GM03348 (cell line): ENCODE measurements at regions not wholly inside any gene's neighbourhood (a gene's known extent, or its start where the extent isn't known, plus 50 kb on each side); places are given as distances from the start of the nearest gene placed in this dataset.
"Not testable (repeated sequence)": the region's sequence is repeated elsewhere in the genome, so short reads cannot be mapped to it uniquely, and the experiment has no call there.

Source experiments
- DNase-seq: peaks from one replicate; pipeline ENCODE4 v3.0.0; 2012; ENCODE audit warnings: low spot score

DNA sequence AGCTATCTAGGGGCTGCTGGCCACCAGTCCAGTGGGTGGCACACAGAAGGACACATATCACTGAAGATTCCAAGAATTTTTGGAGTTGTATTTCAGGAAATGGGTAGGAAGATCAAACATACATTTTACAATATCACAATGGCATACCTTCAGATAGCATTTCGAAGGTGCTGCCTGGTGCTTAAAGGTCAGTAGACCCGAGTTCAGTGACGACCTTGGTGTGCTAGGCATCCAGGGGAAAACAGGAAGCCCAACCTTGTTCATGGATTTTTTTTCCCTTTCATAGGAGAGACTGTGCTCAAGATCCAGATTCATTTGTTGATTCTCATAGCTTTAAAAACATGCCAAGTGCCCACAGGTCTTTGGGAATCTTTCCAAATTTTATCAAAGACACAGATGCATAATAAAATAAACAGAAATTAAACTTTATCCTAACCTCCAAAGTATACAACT lies 51.0 kb upstream of the RCBTB2 start:
- no peak for DNase-seq

DNA sequence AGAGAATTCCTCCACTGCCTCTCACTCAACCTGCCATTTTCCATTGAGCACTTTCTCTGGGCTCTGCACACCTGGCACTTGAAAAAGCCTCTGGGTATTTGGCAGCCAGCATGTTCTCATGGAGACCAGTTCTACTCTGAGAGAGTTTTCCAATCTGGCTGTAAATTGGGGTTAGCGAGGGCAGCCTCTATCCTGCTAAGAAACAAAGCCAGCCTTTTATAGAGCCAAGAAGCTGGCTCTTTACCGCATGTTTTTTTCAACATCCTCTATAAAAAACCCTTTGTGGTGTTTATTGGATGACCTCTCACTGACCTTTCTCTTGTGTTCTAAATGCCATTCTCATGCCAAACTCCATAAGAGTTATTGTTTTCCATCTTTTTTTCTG lies 52.6 kb upstream of the RCBTB2 start:
- no peak for DNase-seq

DNA sequence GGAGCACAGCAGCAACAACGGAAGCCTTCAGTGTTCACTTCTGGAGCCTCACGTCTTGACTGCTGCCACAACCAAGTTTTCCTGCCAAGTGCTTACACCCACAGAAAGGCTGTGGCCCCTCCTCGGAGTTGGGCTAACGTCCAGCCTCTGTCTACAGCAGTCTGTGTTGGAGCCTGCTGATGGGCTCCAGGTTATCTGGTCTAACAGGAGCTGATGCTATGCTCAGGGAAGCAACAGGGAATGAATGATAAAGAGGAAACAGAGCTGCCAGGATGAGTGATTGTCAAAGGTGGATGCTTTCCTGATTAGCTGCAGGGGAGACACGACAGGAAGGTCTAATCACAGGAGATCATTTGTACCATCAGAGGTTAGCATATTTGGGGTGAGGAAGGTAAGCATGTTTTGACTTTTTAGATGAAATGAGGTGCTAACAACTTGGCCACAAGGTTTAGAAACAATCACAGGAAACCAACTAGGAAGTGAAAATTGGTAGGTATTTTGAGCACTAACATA lies 53.8 kb upstream of the RCBTB2 start:
- peak; percentile 18 for DNase-seq

DNA sequence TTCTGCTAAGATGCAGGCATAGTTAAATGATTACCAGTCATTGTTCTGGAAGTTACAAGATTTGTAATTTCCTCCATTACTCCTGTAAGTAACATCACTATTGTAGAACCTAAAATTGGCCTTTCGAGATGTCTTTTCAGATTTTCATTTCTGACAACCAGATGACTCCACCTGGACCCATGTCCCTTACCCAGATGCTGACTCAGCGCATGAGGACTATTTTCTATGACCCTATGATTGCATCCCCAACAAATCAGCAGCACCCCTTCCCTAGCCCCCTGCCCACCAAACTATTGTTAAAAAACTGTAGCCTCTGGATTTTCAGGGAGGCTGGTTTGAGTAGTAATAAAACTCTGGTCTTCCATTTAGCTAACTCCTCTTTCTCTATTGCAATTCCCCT lies 55.2 kb upstream of the RCBTB2 start:
- no peak for DNase-seq

DNA sequence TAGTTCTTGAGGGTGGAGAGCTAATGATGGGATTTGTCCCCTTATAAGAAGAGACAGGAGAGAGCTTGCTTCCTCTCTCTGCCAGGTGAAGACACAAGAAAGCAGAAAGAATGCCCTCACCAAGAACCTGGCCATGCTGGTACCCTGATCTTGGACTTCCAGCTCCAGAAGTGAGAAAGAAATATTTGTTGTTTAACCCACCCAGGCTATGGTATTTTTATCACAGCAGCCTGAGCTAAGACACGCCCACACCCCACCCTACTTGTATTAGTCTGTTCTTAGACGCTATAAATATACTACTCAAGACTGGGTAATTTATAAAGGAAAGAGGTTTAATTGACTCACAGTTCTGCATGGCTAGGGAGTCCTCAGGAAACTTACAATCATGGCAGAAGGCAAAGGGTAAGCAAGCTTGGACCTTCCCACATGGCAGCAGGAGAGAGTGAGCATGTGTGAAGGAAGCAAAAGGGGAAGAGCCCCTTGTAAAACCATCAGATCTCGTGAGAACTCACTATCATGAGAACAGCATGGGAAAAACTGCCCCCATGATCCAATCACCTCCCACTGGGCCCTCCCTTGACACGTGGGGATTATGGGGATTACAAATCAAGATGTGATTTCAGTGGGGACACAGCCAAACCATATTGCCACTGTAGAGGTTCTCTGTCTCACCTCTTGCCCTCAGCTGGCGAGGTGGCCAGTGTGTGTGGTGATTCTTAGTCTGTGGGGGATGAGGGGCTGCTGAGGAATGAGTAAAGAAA lies 57.4 kb upstream of the RCBTB2 start:
- no peak for DNase-seq

- not testable (repeated sequence) for DNase-seq
Measured at GRCh38 chr13:48591124-48591872, 58.4 kb upstream of the RCBTB2 start.

DNA sequence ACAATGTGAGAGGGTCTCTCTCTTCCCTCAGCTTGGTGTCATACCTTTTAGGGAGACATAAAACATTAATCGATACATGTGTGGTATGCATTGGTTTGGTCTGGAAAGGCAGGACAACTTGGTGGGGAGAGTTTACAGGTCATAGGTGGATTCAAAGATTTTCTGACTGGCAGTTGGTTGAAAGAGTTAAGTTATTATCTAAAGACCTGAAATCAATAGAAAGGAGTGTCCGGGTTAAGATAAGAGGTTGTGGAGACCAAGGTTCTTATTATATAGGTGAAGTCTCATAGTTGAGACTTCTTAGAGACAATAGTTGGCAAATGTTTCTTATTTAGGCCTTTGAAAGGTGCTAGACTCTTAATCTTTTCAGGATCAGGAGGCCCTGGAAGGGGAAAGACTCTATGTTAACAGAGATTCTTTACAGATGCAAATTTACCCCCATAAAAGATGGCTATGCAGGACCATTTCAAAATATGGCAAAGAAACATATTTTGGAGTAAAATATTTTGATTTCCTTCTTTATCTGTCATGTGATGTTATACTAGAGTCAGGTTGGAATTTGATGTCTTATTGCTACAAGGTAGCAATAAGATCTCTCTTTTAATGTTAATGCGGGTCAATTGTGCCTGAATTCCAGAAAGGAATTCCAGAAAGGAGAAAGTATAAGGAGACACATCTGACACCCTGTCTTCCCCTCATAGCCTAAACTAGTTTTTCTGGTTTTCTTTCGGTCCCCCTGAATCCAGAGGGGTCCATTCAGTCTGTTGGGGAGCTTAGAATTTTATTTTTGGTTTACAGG lies 59.2 kb upstream of the RCBTB2 start:
- no peak for DNase-seq

GRCh38 chr13:48592688-48593049 lies 59.8 kb upstream of the RCBTB2 start:
- DNase-seq: no peak

DNA sequence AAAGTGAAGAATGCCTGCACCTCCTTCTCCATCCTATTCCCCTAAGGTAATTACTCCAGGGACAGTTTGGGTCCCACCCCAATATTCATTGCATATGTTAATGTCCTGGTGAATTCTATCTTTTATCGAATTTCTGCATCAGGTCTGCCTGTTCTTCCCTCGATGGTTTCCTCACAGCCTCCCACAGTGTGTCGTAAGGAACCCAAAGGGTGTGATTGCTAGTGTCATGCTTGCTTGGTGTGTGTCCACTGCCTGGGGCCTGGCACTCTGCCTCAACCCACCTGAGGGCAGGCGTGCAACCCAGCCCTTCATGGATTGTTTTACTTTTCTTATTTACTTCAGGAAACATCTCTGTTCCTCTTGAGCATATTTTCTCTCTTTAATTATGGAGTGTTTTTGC lies 60.2 kb upstream of the CYSLTR2 start:
- DNase-seq: no peak

DNA sequence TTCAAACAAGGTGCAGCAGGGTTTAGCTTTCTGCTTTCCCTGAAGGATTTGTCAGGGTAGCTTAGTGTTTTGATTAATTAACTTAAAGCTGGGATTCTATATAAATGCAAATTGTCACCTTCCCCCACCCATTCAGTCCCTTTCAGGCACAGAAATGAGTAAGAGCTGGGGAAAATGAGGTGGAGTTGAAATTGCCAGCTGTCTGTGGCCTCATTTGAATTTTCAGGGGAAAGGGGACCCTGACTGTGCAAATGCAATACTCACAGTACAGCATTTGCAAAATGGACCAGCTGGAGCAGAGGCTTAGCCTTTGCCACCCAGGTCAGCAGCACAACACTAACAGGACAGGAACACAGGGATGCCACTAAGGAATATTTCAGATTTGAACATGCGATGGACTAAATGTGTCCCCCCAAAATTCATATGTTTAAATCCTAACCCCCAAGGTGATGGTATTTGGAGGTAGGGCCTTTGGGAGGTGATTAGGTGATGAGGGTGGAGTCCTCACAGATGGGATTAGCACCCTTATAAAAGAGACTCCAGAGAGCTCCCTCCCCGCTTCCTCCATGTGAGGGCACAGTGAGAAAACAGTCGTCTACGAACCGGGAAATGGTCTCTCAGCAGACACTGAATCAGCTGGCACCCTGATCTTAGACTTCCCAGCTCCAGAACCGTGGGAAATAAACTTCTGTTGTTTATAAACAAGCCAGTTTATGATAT lies 59.5 kb upstream of the CYSLTR2 start:
- DNase-seq: no peak

DNA sequence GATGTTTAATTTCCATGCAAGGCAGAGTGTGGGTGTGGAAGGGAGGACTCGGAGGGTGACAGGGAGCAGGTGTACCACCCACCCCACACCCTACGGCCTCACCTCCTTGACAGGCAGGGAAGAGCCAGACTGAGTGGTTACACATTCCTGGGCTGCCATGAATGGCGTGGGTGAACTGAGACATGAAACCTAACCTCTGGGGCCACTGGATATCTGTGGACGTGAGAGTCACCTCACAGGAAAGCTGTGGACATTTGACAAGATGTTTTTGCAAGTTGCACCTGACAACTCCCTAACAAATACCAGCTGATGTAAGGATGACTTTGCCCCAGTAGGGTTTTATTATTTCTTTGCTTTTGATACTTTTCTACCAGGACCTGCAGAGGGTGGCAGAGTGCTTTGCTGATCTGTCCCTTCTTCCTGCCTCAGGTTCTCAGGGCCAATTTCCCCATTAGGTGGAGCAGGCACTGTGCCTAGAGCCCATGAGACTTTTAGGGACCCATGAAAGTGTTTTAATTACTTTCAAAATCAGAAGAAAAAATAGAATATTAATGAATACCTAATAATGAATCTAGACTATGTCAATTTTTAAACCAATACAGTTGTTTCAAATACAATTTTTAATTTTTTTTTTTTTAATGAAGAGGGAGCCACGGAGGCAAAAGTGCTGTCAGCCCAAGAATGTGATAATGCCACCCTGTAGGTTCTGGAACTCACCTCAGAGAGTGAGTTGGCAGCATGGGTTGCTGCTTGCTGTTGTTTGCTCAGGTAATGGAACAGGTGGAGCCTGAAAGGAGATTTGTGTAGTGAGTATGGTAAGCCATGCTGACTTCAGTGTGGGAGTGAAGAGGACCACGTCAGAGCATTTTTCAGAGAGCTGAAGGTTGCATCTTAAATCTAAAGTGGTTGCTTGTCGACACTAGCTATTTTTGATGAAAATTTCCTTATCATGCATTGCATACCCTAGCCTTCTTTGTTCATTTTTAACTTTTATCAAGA lies 58.0 kb upstream of the CYSLTR2 start:
- DNase-seq: peak; percentile 61

DNA sequence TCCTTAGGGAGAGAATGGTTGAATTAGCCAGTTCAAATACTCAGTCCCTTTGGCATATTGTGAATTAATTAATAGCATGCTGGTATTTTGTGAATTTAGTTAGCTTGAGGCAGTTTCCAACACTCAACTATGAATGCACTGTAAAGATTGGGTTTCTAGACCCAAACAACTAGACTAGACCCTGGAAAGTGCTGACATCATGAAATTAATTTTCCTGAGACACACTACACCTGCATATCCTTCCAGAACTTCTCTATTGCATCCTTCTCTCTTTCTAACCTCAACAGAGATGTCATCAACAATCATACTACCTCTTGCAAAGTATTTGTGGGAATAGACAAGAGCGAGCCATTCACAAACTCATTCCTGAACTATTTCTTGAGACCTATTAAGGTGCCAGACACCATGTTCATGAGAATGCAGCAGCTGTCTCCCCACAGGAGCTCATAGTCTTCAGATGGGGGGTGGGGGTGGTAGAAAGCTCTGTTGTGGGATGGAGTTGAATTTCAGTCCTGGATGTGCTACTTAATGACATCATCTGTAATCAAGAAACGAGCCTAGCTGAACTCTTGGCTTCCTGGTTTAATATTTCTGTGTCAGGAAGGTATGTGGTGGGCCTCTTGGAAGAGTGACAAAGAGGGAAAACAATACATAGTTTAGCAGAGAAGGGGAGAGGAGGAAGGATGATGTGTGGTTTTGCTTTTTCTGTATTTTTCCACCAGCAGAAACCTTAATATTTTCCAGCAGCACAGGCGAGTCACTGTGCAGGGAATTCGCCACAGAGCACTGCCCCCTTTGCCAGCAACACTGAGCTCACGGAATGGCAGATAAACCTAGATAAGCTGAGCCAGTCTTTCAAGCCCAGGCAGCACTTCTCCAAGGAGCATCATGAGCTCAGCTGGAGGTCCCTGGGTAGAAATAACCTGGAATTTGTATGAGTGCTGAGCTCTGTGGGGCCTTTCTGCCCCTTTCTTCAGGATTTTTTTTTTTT lies 53.1 kb upstream of the CYSLTR2 start:
- DNase-seq: peak; percentile 16

- DNase-seq: no peak
Measured at GRCh38 chr13:48602296-48603016, 51.3 kb upstream of the CYSLTR2 start.

GRCh38 chr13:48603375-48603774 lies 50.4 kb upstream of the CYSLTR2 start:
- DNase-seq: no peak
